HG02885 (cell line): ENCODE measurements at regions not wholly inside any gene's neighbourhood (a gene's known extent, or its start where the extent isn't known, plus 50 kb on each side); places are given as distances from the start of the nearest gene placed in this dataset.
"Not testable (repeated sequence)": the region's sequence is repeated elsewhere in the genome, so short reads cannot be mapped to it uniquely, and the experiment has no call there.

Experiments
- ATAC-seq: cut with Tn5 transposase; IDR thresholded peaks from one replicate; pipeline ENCODE4 v1.9.1; 2021; ENCODE audit warnings: mild to moderate bottlenecking; ENCODE audit not compliant: unreplicated experiment, poor library complexity

DNA sequence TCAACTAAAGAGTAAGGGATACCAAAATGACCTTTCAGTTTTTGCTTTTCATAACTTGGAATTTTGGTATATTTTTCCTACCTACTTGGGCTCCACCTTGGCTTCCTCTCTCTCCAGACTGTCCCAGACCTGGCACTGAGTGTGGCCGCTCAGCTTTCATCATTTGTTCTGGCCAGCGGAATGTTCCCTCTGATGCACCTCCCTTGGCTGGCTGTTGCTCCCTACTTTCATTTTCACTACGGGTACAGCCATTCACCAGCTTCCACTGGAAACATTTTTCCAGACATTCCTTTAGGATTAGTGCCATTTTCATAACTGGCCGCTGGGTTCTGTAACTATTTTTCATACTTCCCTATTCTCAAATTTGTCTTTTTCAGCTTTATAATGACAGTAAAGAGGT, 487.4 kb downstream of the TENT5A start:
- ATAC-seq: no peak

GRCh38 chr6:81263531-81264168, 488.8 kb downstream of the TENT5A start:
- ATAC-seq: no peak

- no peak for ATAC-seq
Observed at GRCh38 chr6:81262656-81263055, 489.8 kb downstream of the TENT5A start.

GRCh38 chr6:81256223-81256622, 496.3 kb downstream of the TENT5A start:
- not testable (repeated sequence) for ATAC-seq

- ATAC-seq: no peak
Observed at GRCh38 chr6:81253821-81254220, 498.7 kb downstream of the TENT5A start.

GRCh38 chr6:81252231-81252630, 500.2 kb downstream of the TENT5A start:
- no peak for ATAC-seq

DNA sequence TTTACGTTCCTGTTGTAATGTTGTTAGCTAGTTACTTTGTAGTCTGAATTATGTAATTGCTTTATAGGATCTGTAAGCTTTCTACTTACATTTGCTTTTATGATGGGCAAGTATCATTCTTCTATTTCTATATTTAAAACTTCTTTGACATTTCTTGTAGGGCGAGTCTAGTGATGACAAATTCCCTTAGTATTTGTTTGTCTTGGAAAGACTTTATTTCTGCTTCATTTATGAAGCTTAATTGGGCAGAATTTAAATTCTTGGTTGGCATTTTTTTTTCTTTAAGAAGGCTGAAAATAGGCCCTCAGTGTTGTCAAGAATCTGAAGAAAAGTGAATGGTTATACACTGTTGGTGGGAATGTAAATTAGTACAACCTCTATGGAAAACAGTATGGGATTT, 506.3 kb downstream of the TENT5A start:
- ATAC-seq: no peak

- no peak for ATAC-seq
Observed at GRCh38 chr6:81242624-81243023, 509.9 kb downstream of the TENT5A start.

DNA sequence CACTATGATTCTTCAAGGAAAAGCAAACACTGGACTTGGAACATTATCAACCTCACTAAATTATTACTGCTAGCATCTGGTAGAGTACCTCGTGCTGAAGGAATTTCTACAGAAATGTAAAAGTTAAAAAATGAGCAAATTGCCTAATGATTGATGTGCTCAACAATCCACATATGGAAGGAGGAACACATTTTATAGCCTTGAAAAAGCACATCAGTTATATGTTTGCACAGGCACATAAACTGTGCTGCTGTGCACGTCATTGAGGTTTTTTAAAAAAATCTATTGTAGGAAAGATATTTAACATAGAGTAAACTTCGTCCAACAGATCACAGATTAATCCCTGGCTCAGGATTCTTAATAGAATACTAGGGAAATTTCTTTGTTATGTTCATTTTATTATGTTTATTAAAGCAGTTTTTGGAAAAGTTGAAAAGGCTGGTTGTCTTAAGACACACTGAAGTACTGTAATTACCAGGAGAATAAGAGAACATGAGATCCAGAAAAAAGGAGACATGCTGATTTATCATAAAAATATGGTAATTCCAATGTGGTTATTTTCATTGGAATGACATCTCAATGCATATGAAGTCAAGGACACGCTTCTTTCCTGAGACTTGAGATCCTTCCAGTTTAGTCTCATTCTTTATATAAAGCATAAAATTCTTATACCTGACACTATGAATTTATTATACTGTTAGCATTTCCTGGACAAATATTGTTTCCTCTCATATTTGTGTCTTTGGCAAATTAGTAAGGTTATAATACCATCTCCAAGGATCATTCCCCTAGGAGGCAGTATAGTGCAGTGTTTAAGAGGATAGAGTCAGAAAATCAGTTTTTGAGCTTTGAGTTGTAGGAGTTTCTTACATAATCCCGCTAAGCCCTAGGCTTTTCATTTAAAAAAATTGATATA, 511.1 kb downstream of the TENT5A start:
- ATAC-seq: no peak

DNA sequence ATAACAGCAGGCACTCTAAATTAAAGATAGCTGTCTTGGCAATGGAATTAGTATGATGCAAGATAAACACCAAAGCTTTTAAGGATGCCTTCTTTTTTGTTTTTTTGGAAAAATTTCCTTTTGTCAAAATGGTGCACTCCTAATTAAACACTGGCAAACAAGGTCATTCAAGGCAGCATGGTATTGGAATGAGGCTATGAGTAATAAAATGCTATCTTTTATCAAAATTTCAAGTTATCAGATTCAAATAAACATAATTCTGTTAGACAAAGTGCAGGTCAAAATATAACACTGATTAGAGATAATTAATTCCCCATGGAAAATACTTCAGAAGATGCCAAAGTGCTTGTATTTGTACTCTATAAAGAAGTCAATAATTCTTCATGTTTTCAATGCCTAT, 514.1 kb downstream of the TENT5A start:
- no peak for ATAC-seq

GRCh38 chr6:81237226-81237625, 515.3 kb downstream of the TENT5A start:
- no peak for ATAC-seq

GRCh38 chr6:81235512-81235911, 517.0 kb downstream of the TENT5A start:
- ATAC-seq: no peak

DNA sequence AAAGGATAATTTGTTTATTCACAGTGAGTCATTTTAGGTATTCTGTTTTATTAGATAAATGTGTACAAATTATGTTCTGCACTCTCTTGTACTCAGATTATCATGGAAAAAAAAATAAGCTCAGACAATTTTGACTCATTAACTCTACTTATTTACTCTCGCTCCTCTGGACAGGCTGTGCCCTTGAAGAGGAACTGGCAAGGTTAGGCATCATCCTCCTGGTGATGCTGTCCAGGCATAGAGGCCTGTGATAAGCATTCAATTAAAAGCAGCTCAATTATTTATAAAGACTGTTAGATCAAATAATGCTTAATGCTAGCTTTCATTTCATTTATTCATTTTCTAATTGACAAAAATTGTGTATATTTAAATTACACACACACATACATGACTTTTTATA, 518.5 kb downstream of the TENT5A start:
- no peak for ATAC-seq

GRCh38 chr6:81228912-81229555, 523.4 kb downstream of the TENT5A start:
- ATAC-seq: no peak

- no peak for ATAC-seq
Observed at GRCh38 chr6:81226957-81227356, 525.5 kb downstream of the TENT5A start.

- ATAC-seq: no peak
Observed at GRCh38 chr6:81216668-81217067, 535.8 kb downstream of the TENT5A start.

- ATAC-seq: no peak
Observed at GRCh38 chr6:81215092-81215432, 537.4 kb downstream of the TENT5A start.

DNA sequence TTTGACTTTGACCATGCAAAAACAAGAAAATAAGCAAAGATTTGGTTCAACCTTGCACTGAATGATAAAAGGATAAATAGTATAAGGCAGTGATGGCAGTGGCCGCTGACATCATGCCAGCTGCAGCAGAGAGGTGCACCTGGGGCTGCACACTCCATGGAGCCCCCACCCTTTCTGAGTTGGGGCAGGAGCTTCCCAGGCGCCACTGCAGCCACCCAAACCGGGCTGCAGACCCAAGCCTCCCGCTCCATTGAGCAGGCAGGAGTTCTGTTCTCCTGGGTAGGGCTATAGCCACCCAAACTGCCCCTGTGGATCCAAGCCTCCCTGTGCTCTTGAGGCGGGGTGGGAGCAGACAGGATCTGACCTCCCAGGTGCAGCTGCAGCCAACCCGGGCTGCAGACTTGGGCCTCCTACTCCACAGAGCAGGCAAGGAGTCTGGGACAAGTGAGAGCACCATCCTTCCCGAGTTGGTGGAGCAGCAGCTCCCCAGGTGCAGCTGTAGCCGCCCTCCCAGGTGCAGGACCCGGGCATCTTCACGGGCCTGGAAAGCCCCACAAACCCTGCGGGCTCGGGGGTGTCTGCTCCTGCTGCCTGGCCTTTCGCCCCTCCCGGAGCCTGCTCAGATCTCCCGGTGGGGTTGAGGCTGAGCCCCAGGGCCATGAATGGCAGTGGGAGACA, 537.9 kb downstream of the TENT5A start:
- no peak for ATAC-seq

DNA sequence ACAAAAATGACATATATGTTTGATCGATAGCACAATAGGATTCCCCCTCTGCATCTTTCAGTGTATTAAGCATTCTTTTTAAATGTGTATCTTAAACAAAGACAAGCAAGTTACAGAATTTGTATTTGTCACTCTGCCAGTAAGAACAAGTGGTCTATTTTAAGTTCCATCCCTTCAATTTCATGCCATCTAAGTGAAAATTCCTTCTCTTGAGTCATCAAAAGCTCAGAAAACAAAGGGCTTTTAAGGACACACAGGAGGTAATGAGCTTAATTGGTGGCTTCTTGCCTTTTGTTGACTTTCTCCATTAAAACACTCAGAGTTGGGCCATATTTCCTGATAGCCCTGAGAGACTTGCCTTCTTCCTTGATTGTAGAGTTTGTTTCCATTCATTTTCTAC, 547.8 kb downstream of the TENT5A start:
- no peak for ATAC-seq

DNA sequence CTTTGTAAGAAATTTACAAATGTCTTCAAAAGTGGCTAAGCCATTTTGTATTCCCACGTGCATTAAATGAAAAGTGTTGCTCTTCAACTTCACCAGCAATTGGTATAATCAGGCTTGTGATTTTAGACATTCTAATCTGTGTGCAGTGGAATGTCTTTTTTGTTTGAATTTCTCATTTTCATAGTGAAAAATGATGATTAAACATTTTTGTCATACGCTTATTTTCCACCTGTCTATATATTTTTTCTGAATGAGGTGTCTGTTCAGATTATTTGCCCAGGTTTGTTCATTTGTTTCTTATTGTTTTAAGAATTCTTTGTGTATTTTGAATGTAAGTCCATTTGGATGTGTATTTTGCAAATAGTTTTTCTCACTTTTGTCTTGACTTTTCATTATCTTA, 558.1 kb downstream of the TENT5A start:
- ATAC-seq: no peak
